IMR-90 (cell line): ENCODE measurements at regions not wholly inside any gene's neighbourhood (a gene's known extent, or its start where the extent isn't known, plus 50 kb on each side); places are given as distances from the start of the nearest gene placed in this dataset.

Source experiments
- ATAC-seq: fragments of 200-7000 bp; cut with Tn5 transposase; 2 replicates; pipeline ENCODE4 v1.9.1; 2020; ENCODE audit warnings: low read depth, mild to moderate bottlenecking, moderate library complexity
- BruUV-seq: library from RNA; stranded (reverse); fragments of 400-500 nt; replicated peaks from 2 replicates; lab custom pipeline; 2021; lab: Mats Ljungman, UMichigan
- CTCF ChIA-PET: fragments of 300-600 bp; formaldehyde crosslinking; extraction: SDS; loops from one replicate; lab custom pipeline; 2021; ENCODE audit warnings: antibody characterized with exemption; lab: Yijun Ruan, JAX
- POLR2A ChIA-PET: fragments of 300-600 bp; sonication (Branson Sonifier 250); formaldehyde crosslinking; loops from one replicate; lab custom pipeline; 2022; ENCODE audit warnings: antibody characterized with exemption; ENCODE audit not compliant: unreplicated experiment; lab: Charles Lee
- DNase-seq: peaks from one replicate; pipeline ENCODE4 v3.0.0; 2013
- H2AFZ ChIP-seq: replicated peaks from 2 replicates; pipeline ENCODE3; 2013; ENCODE audit warnings: low read length, mild to moderate bottlenecking; ENCODE audit not compliant: poor library complexity
- H2AK5ac ChIP-seq: 2 replicates; pipeline ENCODE4 v1.6.1; 2013; ENCODE audit warnings: low read depth, low read length, inconsistent platforms
- H2AK9ac ChIP-seq: replicated peaks from 2 replicates; pipeline ENCODE3; 2013; ENCODE audit warnings: mild to moderate bottlenecking, low read depth, low read length, moderate library complexity; ENCODE audit not compliant: poor library complexity
- H2BK120ac ChIP-seq: 2 replicates; pipeline ENCODE4 v1.6.1; 2013; ENCODE audit warnings: low read depth, low read length, inconsistent platforms
- H2BK15ac ChIP-seq: 3 replicates; pipeline ENCODE4 v1.6.1; 2013; ENCODE audit warnings: low read depth, low read length, inconsistent platforms
- H2BK20ac ChIP-seq: 2 replicates; pipeline ENCODE4 v1.6.1; 2013; ENCODE audit warnings: low read depth, mild to moderate bottlenecking, inconsistent platforms, low read length, moderate library complexity
- H2BK5ac ChIP-seq: 2 replicates; pipeline ENCODE4 v1.6.1; 2013; ENCODE audit warnings: mild to moderate bottlenecking, low read depth, low read length, inconsistent platforms; ENCODE audit not compliant: poor library complexity, severe bottlenecking
- H3K14ac ChIP-seq: replicated peaks from 2 replicates; pipeline ENCODE4 v1.6.1; 2013; ENCODE audit warnings: low read depth, low read length, inconsistent platforms
- H3K18ac ChIP-seq: 2 replicates; pipeline ENCODE4 v1.6.1; 2013; ENCODE audit warnings: low read depth, low read length, control low read depth
- H3K23ac ChIP-seq: 2 replicates; pipeline ENCODE4 v1.6.1; 2013; ENCODE audit warnings: low read depth, low read length, inconsistent platforms
- H3K27ac ChIP-seq: 2 replicates; pipeline ENCODE4 v1.5.1; 2013; ENCODE audit warnings: mild to moderate bottlenecking, control low read depth, low read length; ENCODE audit not compliant: insufficient read depth
- H3K27me3 ChIP-seq: 2 replicates; pipeline ENCODE4 v1.6.1; 2013; ENCODE audit warnings: low read length; ENCODE audit not compliant: control insufficient read depth, insufficient read depth
- H3K36me3 ChIP-seq: 2 replicates; pipeline ENCODE4 v1.6.1; 2013; ENCODE audit warnings: low read length, mixed read lengths; ENCODE audit not compliant: control insufficient read depth, insufficient read depth
- H3K4ac ChIP-seq: 2 replicates; pipeline ENCODE4 v1.6.1; 2013; ENCODE audit warnings: low read depth, low read length, inconsistent platforms
- H3K4me1 ChIP-seq: 2 replicates; pipeline ENCODE4 v1.6.1; 2013; ENCODE audit warnings: low read length, mixed read lengths; ENCODE audit not compliant: control insufficient read depth, insufficient read depth
- H3K4me2 ChIP-seq: 2 replicates; pipeline ENCODE4 v1.6.1; 2013; ENCODE audit warnings: low read depth, mild to moderate bottlenecking, control low read depth, low read length, moderate library complexity
- H3K4me3 ChIP-seq: 2 replicates; pipeline ENCODE4 v1.5.1; 2013; ENCODE audit warnings: low read depth, mild to moderate bottlenecking, control low read depth, low read length, moderate library complexity; ENCODE audit not compliant: insufficient read depth
- H3K56ac ChIP-seq: 2 replicates; pipeline ENCODE4 v1.6.1; 2013; ENCODE audit warnings: low read length, inconsistent platforms; ENCODE audit not compliant: insufficient read depth; ENCODE audit errors: extremely low read depth
- H3K79me1 ChIP-seq, 2 experiments: 2 replicates each; pipeline ENCODE4 v1.6.1; 2013; ENCODE audit warnings: low read length in 2 of 2, inconsistent platforms in 1 of 2, low read depth in 1 of 2
- H3K9ac ChIP-seq: 2 replicates; pipeline ENCODE4 v1.6.1; 2013; ENCODE audit warnings: low read depth, low read length, control low read depth
- H3K9me1 ChIP-seq: 2 replicates; pipeline ENCODE4 v1.6.1; 2013; ENCODE audit warnings: low read length, inconsistent platforms; ENCODE audit not compliant: insufficient read depth
- H3K9me3 ChIP-seq: 2 replicates; pipeline ENCODE4 v1.6.1; 2013; ENCODE audit warnings: low read length; ENCODE audit not compliant: control insufficient read depth, insufficient read depth
- H4K20me1 ChIP-seq: 2 replicates; pipeline ENCODE4 v1.6.1; 2013; ENCODE audit warnings: low read length, inconsistent platforms; ENCODE audit not compliant: insufficient read depth
- H4K5ac ChIP-seq: 2 replicates; pipeline ENCODE4 v1.6.1; 2013; ENCODE audit warnings: mild to moderate bottlenecking, low read depth, low read length, control low read depth
- H4K8ac ChIP-seq, 2 experiments: 2 replicates each; pipeline ENCODE4 v1.6.1; 2013; ENCODE audit warnings: low read depth in 2 of 2, low read length in 2 of 2, control low read depth in 1 of 2, inconsistent platforms in 1 of 2
- H4K91ac ChIP-seq: 2 replicates; pipeline ENCODE4 v1.6.1; 2013; ENCODE audit warnings: low read depth, low read length, inconsistent platforms; ENCODE audit not compliant: insufficient read depth
- BHLHE40 ChIP-seq: fragments of 150-350 bp; IDR thresholded peaks from 2 replicates; pipeline ENCODE4 v1.6.1; 2016; ENCODE audit warnings: mild to moderate bottlenecking, low read depth, low read length
- CEBPB ChIP-seq: IDR thresholded peaks from 2 replicates; pipeline ENCODE4 v1.6.1; 2012; ENCODE audit warnings: low read depth, low read length, improper control_type of control experiment
- CHD1 ChIP-seq: IDR thresholded peaks from 2 replicates; pipeline ENCODE4 v1.6.1; 2012; ENCODE audit warnings: low read depth, low read length, improper control_type of control experiment
- CTCF ChIP-seq: conservative IDR thresholded peaks from 2 replicates; pipeline ENCODE4 v1.5.1; 2012; ENCODE audit warnings: mild to moderate bottlenecking, low read depth, low read length, improper control_type of control experiment
- FOS ChIP-seq: fragments of 150-350 bp; IDR thresholded peaks from 2 replicates; pipeline ENCODE4 v1.6.1; 2016; ENCODE audit warnings: low read depth, low read length
- MAFK ChIP-seq: IDR thresholded peaks from 2 replicates; pipeline ENCODE4 v1.6.1; 2012; ENCODE audit warnings: low read depth, low read length, improper control_type of control experiment
- MAZ ChIP-seq: IDR thresholded peaks from 2 replicates; pipeline ENCODE4 v1.6.1; 2012; ENCODE audit warnings: low read depth, mild to moderate bottlenecking, low read length, improper control_type of control experiment, moderate library complexity, borderline replicate concordance
- MXI1 ChIP-seq: IDR thresholded peaks from 2 replicates; pipeline ENCODE4 v1.6.1; 2012; ENCODE audit warnings: low read depth, mild to moderate bottlenecking, low read length, moderate library complexity, borderline replicate concordance
- POLR2A ChIP-seq: IDR thresholded peaks from 2 replicates; pipeline ENCODE4 v1.6.1; 2012; ENCODE audit warnings: mild to moderate bottlenecking, low read depth, low read length
- RAD21 ChIP-seq: IDR thresholded peaks from 2 replicates; pipeline ENCODE4 v1.6.1; 2012; ENCODE audit warnings: low read length, improper control_type of control experiment
- RCOR1 ChIP-seq: IDR thresholded peaks from 2 replicates; pipeline ENCODE4 v1.6.1; 2012; ENCODE audit warnings: mild to moderate bottlenecking, low read length, improper control_type of control experiment; ENCODE audit not compliant: insufficient replicate concordance
- RFX5 ChIP-seq: IDR thresholded peaks from 2 replicates; pipeline ENCODE4 v1.8.0; 2012; ENCODE audit warnings: low read depth, mild to moderate bottlenecking, low read length, moderate library complexity
- SMC3 ChIP-seq: fragments of 150-350 bp; IDR thresholded peaks from 2 replicates; pipeline ENCODE4 v1.6.1; 2016; ENCODE audit warnings: low read depth, mild to moderate bottlenecking, antibody characterized with exemption, low read length, moderate library complexity
- USF2 ChIP-seq: fragments of 150-350 bp; IDR thresholded peaks from 2 replicates; pipeline ENCODE4 v1.6.1; 2017; ENCODE audit warnings: mild to moderate bottlenecking, antibody characterized with exemption, low read length, low read depth
- WGBS, 2 experiments: methylation state at CpG; one replicate each; pipeline versions ENCODE4 v1.1.5 to v1.1.7; 2013; ENCODE audit warnings: missing lambda C conversion rate in 2 of 2; ENCODE audit not compliant: insufficient read length in 1 of 2; ENCODE audit errors: extremely low coverage in 2 of 2; 5-methylcytosine and 5-hydroxymethylcytosine counted together
- dilution Hi-C: fragments of 300-500 bp; cut with HindIII; formaldehyde crosslinking; loops from one replicate; pipeline ENCODE4 v1.14.3; 2018; ENCODE audit warnings: low sequenced_read_pairs; ENCODE audit not compliant: unreplicated experiment
- in situ Hi-C: fragments of 300-500 bp; cut with MboI; formaldehyde crosslinking; loops from 3 replicates; pipeline ENCODE4 v1.14.3; 2019; ENCODE audit warnings: low sequenced_read_pairs, inconsistent platforms, mixed read lengths
- intact Hi-C: fragments of 100-400 bp; cut with micrococcal nuclease; formaldehyde crosslinking; loops from 2 replicates; pipeline ENCODE4 v1.10.0; 2022

GRCh38 chr11:116374085-116374484 lies 398.7 kb downstream of the BUD13 start:
- CTCF ChIA-PET, result no interaction called here
- H3K9ac ChIP-seq, result no peak overlapping the region
- POLR2A ChIA-PET, result no interaction called here
- H3K27ac ChIP-seq, result no peak overlapping the region
- H4K91ac ChIP-seq, result no peak overlapping the region
- H3K4me3 ChIP-seq, result no peak overlapping the region
- no peak for DNase-seq
- H4K5ac ChIP-seq, result no peak overlapping the region
- no peak overlapping the region for H2BK15ac ChIP-seq
- H3K4me2 ChIP-seq, result no peak overlapping the region
- 67% methylated on average over 1 of the region's 1 CpG; no CpG with 5 or more reads in 1 of the 2 experiments for WGBS, 2 experiments
- no peak overlapping the region for H4K8ac ChIP-seq
- no peaks in the 10 kb centered on the region for H3K27me3 ChIP-seq
- BruUV-seq, result no TSS peak
- H2AFZ ChIP-seq, result no peak overlapping the region
- H3K36me3 ChIP-seq, result no peaks in the 10 kb centered on the region
- H3K4ac ChIP-seq, result no peak overlapping the region
- H2AK9ac ChIP-seq, result no peak overlapping the region
- no peak overlapping the region for H3K18ac ChIP-seq
- in situ Hi-C loops, result no loop called here
- dilution Hi-C loops, result no loop called here
- H2AK5ac ChIP-seq, result no peak overlapping the region
- H3K23ac ChIP-seq, result no peak overlapping the region
- ATAC-seq, result no peak
- no peak overlapping the region for H2BK5ac ChIP-seq
- H3K9me1 ChIP-seq, result no peaks in the 10 kb centered on the region
- H3K14ac ChIP-seq, result no peak overlapping the region
- no peaks in the 10 kb centered on the region for H3K9me3 ChIP-seq
- no peak overlapping the region for H2BK120ac ChIP-seq
- TF ChIP-seq RAD21 (no peak), CEBPB (no peak), BHLHE40 (no peak), POLR2A (no peak), MAZ (no peak), RCOR1 (no peak), SMC3 (no peak), USF2 (no peak), FOS (no peak), RFX5 (no peak), CHD1 (no peak), CTCF (no peak), MXI1 (no peak), MAFK (no peak)
- no peaks in the 10 kb centered on the region for H4K20me1 ChIP-seq
- no peak overlapping the region for H2BK20ac ChIP-seq
- intact Hi-C loops, result no loop called here
- H3K4me1 ChIP-seq, result no peaks in the 10 kb centered on the region
- H3K79me1 ChIP-seq, result no peaks in the 10 kb centered on the region
- no peak overlapping the region for H3K56ac ChIP-seq
